ENCODE measurements at regions not wholly inside any gene's neighbourhood (a gene's known extent, or its start where the extent isn't known, plus 50 kb on each side); places are given as distances from the start of the nearest gene placed in this dataset.
"Not testable (repeated sequence)": the region's sequence is repeated elsewhere in the genome, so short reads cannot be mapped to it uniquely, and the experiment has no call there.

DNA sequence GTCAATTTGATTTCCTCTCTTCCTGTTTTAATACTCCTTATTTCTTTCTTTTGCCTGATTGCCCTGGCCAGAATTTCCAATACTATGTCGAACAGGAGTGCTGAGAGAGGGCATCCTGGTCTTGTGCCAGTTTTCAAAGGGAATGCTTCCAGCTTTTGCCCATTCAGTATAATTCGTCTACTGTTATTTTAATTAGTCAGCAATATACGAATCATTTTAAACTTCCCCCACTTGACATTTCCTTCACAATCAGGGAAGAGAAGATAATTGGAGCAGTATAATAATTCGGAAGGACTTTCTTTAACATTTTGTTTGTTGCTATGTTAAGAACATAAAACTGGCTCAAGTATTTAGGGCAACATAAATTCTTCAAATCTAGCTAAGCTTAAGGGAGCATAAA, 860.3 kb upstream of the SLC35B3 start:
- H3K4me3 ChIP-seq (replicated peaks in 1 of 3; ENCODE audit: low read depth in 2 of 3, low read length in 3 of 3) = no peak overlapping the region
- H3K4me3 Mint-ChIP-seq = no peak overlapping the region
- H3K27me3 Mint-ChIP-seq (ENCODE audit: low read depth in 3 of 3) = peaks cover 0 to 3% (median 0%) of the 10 kb centered on the region in 3 donors
- H2AFZ ChIP-seq (ENCODE audit: insufficient read depth, low read depth, low read length, poor library complexity, severe bottlenecking) = no peak overlapping the region
- DNase-seq = no peak
- no peaks in the 10 kb centered on the region for H4K20me1 ChIP-seq (ENCODE audit: insufficient read depth, low read length)
- H3K27ac ChIP-seq (ENCODE audit: low read depth in 1 of 2, low read length in 2 of 2) = no peak overlapping the region
- H3K27ac Mint-ChIP-seq = no peak overlapping the region
- H3K27me3 ChIP-seq (ENCODE audit: control insufficient read depth in 2 of 2, insufficient read depth in 2 of 2, low read length in 2 of 2) = no peaks in the 10 kb centered on the region
- H3K9me3 ChIP-seq (replicated peaks in 1 of 2; ENCODE audit: control insufficient read depth in 1 of 2, insufficient read depth in 1 of 2, low read length in 2 of 2) = no peaks in the 10 kb centered on the region
- H3K36me3 Mint-ChIP-seq = no peaks in the 10 kb centered on the region
- no peaks in the 10 kb centered on the region for H3K4me1 Mint-ChIP-seq
- intact Hi-C loops (cut with micrococcal nuclease) = no loop called here
- H3K36me3 ChIP-seq (replicated peaks in 1 of 2; ENCODE audit: control insufficient read depth in 1 of 2, insufficient read depth in 2 of 2, low read length in 2 of 2) = no peaks in the 10 kb centered on the region
- WGBS (ENCODE audit: insufficient coverage) = 83% methylated on average over 1 of the region's 4 CpGs
- peaks cover 0 to 11% (median 4%) of the 10 kb centered on the region in 7 donors for H3K9me3 Mint-ChIP-seq
- H3K4me2 ChIP-seq (replicated peaks; ENCODE audit: extremely low read depth, low read length, poor library complexity, severe bottlenecking) = no peak overlapping the region
- no peak overlapping the region for H3K9ac ChIP-seq (ENCODE audit: insufficient read depth, low read length, poor library complexity, severe bottlenecking)
- no peaks in the 10 kb centered on the region for H3K4me1 ChIP-seq (ENCODE audit: control insufficient read depth in 1 of 2, insufficient read depth in 2 of 2, low read length in 2 of 2)
- no peaks in the 10 kb centered on the region for H3K79me2 ChIP-seq (ENCODE audit: insufficient read depth, low read length)
- TF ChIP-seq CTCF (IDR thresholded peaks at IDR 0.05) = no peak

DNA sequence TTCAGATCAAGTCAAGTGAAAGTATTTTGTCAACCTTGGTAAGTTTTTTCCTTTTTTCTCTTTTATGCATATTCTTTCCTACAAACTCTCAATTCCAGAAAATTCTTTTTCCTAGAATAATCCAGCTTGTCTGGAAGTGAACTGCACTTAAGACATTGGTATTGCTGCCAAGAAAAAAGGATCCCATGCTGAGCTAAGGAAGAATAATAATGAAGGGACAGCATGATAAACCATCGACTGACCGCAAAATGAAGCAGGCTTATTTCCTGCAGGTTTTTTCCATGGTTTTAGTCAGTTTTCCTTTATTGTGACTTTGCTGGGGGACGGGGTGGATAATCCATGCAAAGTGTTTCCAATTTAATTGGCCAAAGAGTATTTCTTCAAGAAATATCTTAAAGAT, 857.6 kb upstream of the SLC35B3 start:
- H3K9me3 ChIP-seq (replicated peaks in 1 of 2; ENCODE audit: control insufficient read depth in 1 of 2, insufficient read depth in 1 of 2, low read length in 2 of 2) = no peaks in the 10 kb centered on the region
- H4K20me1 ChIP-seq (ENCODE audit: insufficient read depth, low read length) = no peaks in the 10 kb centered on the region
- Mint-ChIP-seq H3K4me3 (no peak overlapping the region), H3K27me3 (ENCODE audit: low read depth in 3 of 3) (peaks cover 0 to 3% (median 0%) of the 10 kb centered on the region in 3 donors), H3K27ac (no peak overlapping the region), H3K36me3 (no peaks in the 10 kb centered on the region), H3K4me1 (no peaks in the 10 kb centered on the region), H3K9me3 (peaks cover 5 to 20% (median 9%) of the 10 kb centered on the region in 7 donors)
- no peaks in the 10 kb centered on the region for H3K27me3 ChIP-seq (ENCODE audit: control insufficient read depth in 2 of 2, insufficient read depth in 2 of 2, low read length in 2 of 2)
- no peak overlapping the region for H3K4me3 ChIP-seq (replicated peaks in 1 of 3; ENCODE audit: low read depth in 2 of 3, low read length in 3 of 3)
- no peak for TF ChIP-seq CTCF (IDR thresholded peaks at IDR 0.05)
- DNase-seq = no peak
- intact Hi-C loops (cut with micrococcal nuclease) = no loop called here
- H3K79me2 ChIP-seq (ENCODE audit: insufficient read depth, low read length) = no peaks in the 10 kb centered on the region
- no peak overlapping the region for H3K4me2 ChIP-seq (replicated peaks; ENCODE audit: extremely low read depth, low read length, poor library complexity, severe bottlenecking)
- no peaks in the 10 kb centered on the region for H3K4me1 ChIP-seq (ENCODE audit: control insufficient read depth in 1 of 2, insufficient read depth in 2 of 2, low read length in 2 of 2)
- H3K27ac ChIP-seq (ENCODE audit: low read depth in 1 of 2, low read length in 2 of 2) = no peak overlapping the region
- no peak overlapping the region for H2AFZ ChIP-seq (ENCODE audit: insufficient read depth, low read depth, low read length, poor library complexity, severe bottlenecking)
- 40% methylated on average over 1 of the region's 3 CpGs for WGBS (ENCODE audit: insufficient coverage)
- no peaks in the 10 kb centered on the region for H3K36me3 ChIP-seq (replicated peaks in 1 of 2; ENCODE audit: control insufficient read depth in 1 of 2, insufficient read depth in 2 of 2, low read length in 2 of 2)
- H3K9ac ChIP-seq (ENCODE audit: insufficient read depth, low read length, poor library complexity, severe bottlenecking) = no peak overlapping the region

DNA sequence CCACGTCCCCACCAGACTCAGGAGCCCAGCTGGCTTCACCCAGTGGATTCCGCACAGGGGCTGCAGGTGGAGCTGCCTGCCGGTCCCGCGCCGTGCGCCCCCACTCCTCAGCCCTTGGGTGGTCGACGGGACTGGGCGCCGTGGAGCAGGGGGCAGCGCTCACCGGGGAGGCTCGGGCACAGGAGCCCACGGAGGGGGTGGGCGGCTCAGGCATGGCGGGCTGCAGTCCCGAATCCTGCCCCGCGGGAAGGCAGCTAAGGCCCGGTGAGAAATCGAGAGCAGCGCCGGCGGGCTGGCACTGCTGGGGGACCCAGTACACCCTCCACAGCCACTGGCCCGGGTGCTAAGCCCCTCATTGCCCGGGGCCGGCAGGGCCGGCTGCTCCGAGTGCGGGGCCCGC, 855.0 kb upstream of the SLC35B3 start:
- H3K4me1 ChIP-seq (ENCODE audit: control insufficient read depth in 1 of 2, insufficient read depth in 2 of 2, low read length in 2 of 2); H3K36me3 ChIP-seq (replicated peaks in 1 of 2; ENCODE audit: control insufficient read depth in 1 of 2, insufficient read depth in 2 of 2, low read length in 2 of 2); H3K4me2 ChIP-seq (replicated peaks; ENCODE audit: extremely low read depth, low read length, poor library complexity, severe bottlenecking); H3K9ac ChIP-seq (ENCODE audit: insufficient read depth, low read length, poor library complexity, severe bottlenecking); H3K27me3 Mint-ChIP-seq (ENCODE audit: low read depth in 3 of 3); H2AFZ ChIP-seq (ENCODE audit: insufficient read depth, low read depth, low read length, poor library complexity, severe bottlenecking); H4K20me1 ChIP-seq (ENCODE audit: insufficient read depth, low read length); intact Hi-C loops (cut with micrococcal nuclease); H3K27ac Mint-ChIP-seq; H3K36me3 Mint-ChIP-seq; H3K4me1 Mint-ChIP-seq; H3K79me2 ChIP-seq (ENCODE audit: insufficient read depth, low read length); H3K27ac ChIP-seq (ENCODE audit: low read depth in 1 of 2, low read length in 2 of 2); H3K4me3 Mint-ChIP-seq; H3K9me3 ChIP-seq (replicated peaks in 1 of 2; ENCODE audit: control insufficient read depth in 1 of 2, insufficient read depth in 1 of 2, low read length in 2 of 2); H3K4me3 ChIP-seq (replicated peaks in 1 of 3; ENCODE audit: low read depth in 2 of 3, low read length in 3 of 3); DNase-seq; H3K27me3 ChIP-seq (ENCODE audit: control insufficient read depth in 2 of 2, insufficient read depth in 2 of 2, low read length in 2 of 2): not testable (repeated sequence)
- peaks cover 5 to 11% (median 8%) of the 10 kb centered on the region in 7 donors for H3K9me3 Mint-ChIP-seq
- 95% methylated on average over 24 of the region's 32 CpGs for WGBS (ENCODE audit: insufficient coverage)
